ENCODE measurements at regions not wholly inside any gene's neighbourhood (a gene's known extent, or its start where the extent isn't known, plus 50 kb on each side); places are given as distances from the start of the nearest gene placed in this dataset.

DNA sequence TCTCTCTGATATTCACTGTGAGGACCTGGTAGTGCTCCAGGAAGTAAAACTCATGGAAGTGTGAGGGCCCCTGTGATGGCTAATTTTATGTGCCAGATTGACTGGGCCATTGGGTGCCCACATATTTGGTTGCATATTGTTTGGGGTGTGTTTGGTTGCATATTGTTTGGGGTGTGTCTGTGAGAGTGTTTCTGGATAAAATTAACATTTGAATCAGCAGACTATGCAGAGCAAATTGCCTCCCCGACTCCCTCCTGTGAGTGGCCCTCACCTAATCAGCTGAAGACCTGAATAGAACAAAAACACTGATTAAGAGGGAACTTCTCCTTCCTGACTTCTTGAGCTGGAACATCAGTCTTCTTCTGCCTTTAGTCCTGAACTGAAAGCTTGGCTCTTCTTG, 173.3 kb upstream of the LINC00305 start:
- no peak for DNase-seq (ENCODE audit: low spot score)
- Histone ChIP-seq H3K9me2 (replicated peaks; ENCODE audit: insufficient read depth) (no peaks in the 10 kb centered on the region), H3K4me3 (no peak overlapping the region), H3K79me2 (no peaks in the 10 kb centered on the region), H2AFZ (no peak overlapping the region), H3K36me3 (replicated peaks; ENCODE audit: insufficient read depth, low read depth) (no peaks in the 10 kb centered on the region), H3K27ac (no peak overlapping the region), H4K20me1 (ENCODE audit: insufficient read depth, poor library complexity, severe bottlenecking) (no peaks in the 10 kb centered on the region), H3K27me3 (no peaks in the 10 kb centered on the region), H3K9me3 (ENCODE audit: low read depth) (no peaks in the 10 kb centered on the region), H3K4me2 (no peak overlapping the region), H3K4me1 (ENCODE audit: insufficient read depth) (no peaks in the 10 kb centered on the region)
- 63% methylated on average over 1 of the region's 1 CpG for WGBS (ENCODE audit: low lambda C conversion rate, missing lambda C conversion rate)
- TF ChIP-seq, protein P1, sequence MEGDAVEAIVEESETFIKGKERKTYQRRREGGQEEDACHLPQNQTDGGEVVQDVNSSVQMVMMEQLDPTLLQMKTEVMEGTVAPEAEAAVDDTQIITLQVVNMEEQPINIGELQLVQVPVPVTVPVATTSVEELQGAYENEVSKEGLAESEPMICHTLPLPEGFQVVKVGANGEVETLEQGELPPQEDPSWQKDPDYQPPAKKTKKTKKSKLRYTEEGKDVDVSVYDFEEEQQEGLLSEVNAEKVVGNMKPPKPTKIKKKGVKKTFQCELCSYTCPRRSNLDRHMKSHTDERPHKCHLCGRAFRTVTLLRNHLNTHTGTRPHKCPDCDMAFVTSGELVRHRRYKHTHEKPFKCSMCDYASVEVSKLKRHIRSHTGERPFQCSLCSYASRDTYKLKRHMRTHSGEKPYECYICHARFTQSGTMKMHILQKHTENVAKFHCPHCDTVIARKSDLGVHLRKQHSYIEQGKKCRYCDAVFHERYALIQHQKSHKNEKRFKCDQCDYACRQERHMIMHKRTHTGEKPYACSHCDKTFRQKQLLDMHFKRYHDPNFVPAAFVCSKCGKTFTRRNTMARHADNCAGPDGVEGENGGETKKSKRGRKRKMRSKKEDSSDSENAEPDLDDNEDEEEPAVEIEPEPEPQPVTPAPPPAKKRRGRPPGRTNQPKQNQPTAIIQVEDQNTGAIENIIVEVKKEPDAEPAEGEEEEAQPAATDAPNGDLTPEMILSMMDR (IDR thresholded peaks at IDR 0.05; ENCODE audit: poor library complexity), result no peak
- TF ChIP-seq EZH2phosphoT487 (IDR thresholded peaks at IDR 0.05; ENCODE audit: low read depth, severe bottlenecking, unreplicated experiment) (no peak), EZH2 (IDR thresholded peaks at IDR 0.05; ENCODE audit: borderline replicate concordance) (no peak)

DNA sequence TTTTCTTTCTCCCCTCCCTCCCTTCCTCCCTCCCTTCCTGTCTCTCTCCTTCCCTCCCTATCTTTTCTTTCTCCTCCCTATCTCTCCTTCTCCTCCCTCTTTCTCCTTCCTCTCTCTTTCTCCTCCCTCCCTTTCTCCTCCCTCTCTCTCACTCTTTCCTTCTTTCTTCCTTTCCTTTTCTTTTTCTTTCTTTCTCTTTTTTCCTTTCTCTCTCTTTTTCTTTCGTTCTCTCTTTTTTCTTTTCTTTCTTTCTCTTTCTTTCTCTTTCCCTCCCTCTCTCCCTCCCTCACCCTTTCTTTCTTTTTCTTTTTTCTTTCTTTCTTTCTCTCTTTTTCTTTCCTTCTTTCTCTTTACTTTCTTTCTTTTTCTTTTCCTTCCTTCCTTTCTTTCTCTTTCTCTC, 169.7 kb upstream of the LINC00305 start:
- no peak for DNase-seq (ENCODE audit: low spot score)
- Histone ChIP-seq H3K9me2 (replicated peaks; ENCODE audit: insufficient read depth) (no peaks in the 10 kb centered on the region), H3K4me2 (no peak overlapping the region), H3K27me3 (no peaks in the 10 kb centered on the region), H4K20me1 (ENCODE audit: insufficient read depth, poor library complexity, severe bottlenecking) (no peaks in the 10 kb centered on the region), H2AFZ (no peak overlapping the region), H3K4me3 (no peak overlapping the region), H3K27ac (no peak overlapping the region), H3K9me3 (ENCODE audit: low read depth) (no peaks in the 10 kb centered on the region), H3K4me1 (ENCODE audit: insufficient read depth) (no peaks in the 10 kb centered on the region), H3K79me2 (no peaks in the 10 kb centered on the region), H3K36me3 (replicated peaks; ENCODE audit: insufficient read depth, low read depth) (no peaks in the 10 kb centered on the region)
- TF ChIP-seq, protein P1 (IDR thresholded peaks at IDR 0.05; ENCODE audit: poor library complexity), result no peak
- TF ChIP-seq EZH2 (IDR thresholded peaks at IDR 0.05; ENCODE audit: borderline replicate concordance) (no peak), EZH2phosphoT487 (IDR thresholded peaks at IDR 0.05; ENCODE audit: low read depth, severe bottlenecking, unreplicated experiment) (no peak)
- 80% methylated on average over 1 of the region's 1 CpG for WGBS (ENCODE audit: low lambda C conversion rate, missing lambda C conversion rate)

DNA sequence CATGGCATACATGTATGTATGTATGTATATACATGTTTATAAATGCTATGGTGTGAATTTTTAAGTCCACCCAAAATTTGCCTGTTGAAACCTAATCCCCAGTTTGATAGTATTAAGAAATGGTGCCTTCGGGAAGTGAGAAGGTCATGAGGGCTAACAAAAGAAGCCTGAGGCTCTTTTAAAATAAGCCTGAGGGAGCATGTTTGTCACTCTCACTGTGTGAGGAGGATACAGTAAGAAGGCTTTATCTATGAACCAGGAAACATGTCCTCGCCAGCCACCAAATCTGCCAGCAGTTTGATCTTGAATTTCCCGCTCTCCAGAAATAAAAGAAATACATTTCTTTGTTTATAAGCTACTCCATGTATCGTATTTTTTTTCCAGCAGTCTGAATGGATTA, 163.0 kb upstream of the LINC00305 start:
- no peak overlapping the region for H2AFZ ChIP-seq
- no peaks in the 10 kb centered on the region for H3K4me1 ChIP-seq (ENCODE audit: insufficient read depth)
- DNase-seq (ENCODE audit: low spot score), result no peak
- H3K9me3 ChIP-seq (ENCODE audit: low read depth), result no peaks in the 10 kb centered on the region
- no peaks in the 10 kb centered on the region for H4K20me1 ChIP-seq (ENCODE audit: insufficient read depth, poor library complexity, severe bottlenecking)
- H3K4me3 ChIP-seq, result no peak overlapping the region
- no peak overlapping the region for H3K4me2 ChIP-seq
- no peaks in the 10 kb centered on the region for H3K36me3 ChIP-seq (replicated peaks; ENCODE audit: insufficient read depth, low read depth)
- no peak for TF ChIP-seq EZH2phosphoT487 (IDR thresholded peaks at IDR 0.05; ENCODE audit: low read depth, severe bottlenecking, unreplicated experiment)
- WGBS (ENCODE audit: low lambda C conversion rate, missing lambda C conversion rate), result 82% methylated on average over 4 of the region's 4 CpGs
- H3K79me2 ChIP-seq, result no peaks in the 10 kb centered on the region
- no peaks in the 10 kb centered on the region for H3K9me2 ChIP-seq (replicated peaks; ENCODE audit: insufficient read depth)
- no peaks in the 10 kb centered on the region for H3K27me3 ChIP-seq
- no peak overlapping the region for H3K27ac ChIP-seq

DNA sequence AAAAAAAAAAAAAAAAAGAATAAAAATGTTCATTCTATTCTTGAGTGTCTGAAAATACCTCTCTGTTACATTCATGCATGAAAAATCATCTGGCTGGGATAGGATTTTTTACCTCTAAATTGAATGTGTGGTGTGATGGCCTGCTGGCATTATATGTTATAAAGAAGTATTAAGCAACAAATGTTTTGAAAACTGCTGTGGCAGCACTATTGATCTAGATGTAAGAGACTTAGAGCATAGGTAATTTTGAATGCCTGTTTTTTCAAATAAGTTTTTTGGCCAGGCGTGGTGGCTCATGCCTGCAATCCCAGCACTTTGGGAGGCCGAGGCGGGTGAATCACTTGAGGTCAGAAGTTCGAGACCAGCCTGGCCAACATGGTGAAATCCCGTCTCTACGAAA, 147.0 kb upstream of the LINC00305 start:
- 91% methylated on average over 6 of the region's 6 CpGs for WGBS (ENCODE audit: low lambda C conversion rate, missing lambda C conversion rate)
- Histone ChIP-seq H3K4me1 (ENCODE audit: insufficient read depth) (no peaks in the 10 kb centered on the region), H3K4me3 (no peak overlapping the region), H3K36me3 (replicated peaks; ENCODE audit: insufficient read depth, low read depth) (no peaks in the 10 kb centered on the region), H2AFZ (no peak overlapping the region), H3K9me3 (ENCODE audit: low read depth) (no peaks in the 10 kb centered on the region), H3K4me2 (no peak overlapping the region), H3K79me2 (no peaks in the 10 kb centered on the region), H3K27ac (no peak overlapping the region), H4K20me1 (ENCODE audit: insufficient read depth, poor library complexity, severe bottlenecking) (no peaks in the 10 kb centered on the region), H3K27me3 (no peaks in the 10 kb centered on the region), H3K9me2 (replicated peaks; ENCODE audit: insufficient read depth) (no peaks in the 10 kb centered on the region)
- TF ChIP-seq, protein P1 (IDR thresholded peaks at IDR 0.05; ENCODE audit: poor library complexity), result no peak
- TF ChIP-seq EZH2phosphoT487 (IDR thresholded peaks at IDR 0.05; ENCODE audit: low read depth, severe bottlenecking, unreplicated experiment) (no peak), EZH2 (IDR thresholded peaks at IDR 0.05; ENCODE audit: borderline replicate concordance) (no peak)
- no peak for DNase-seq (ENCODE audit: low spot score)

All from hepatocyte (in vitro differentiated cells).